Endometrial microvascular endothelial cells (primary cell): ENCODE measurements at regions not wholly inside any gene's neighbourhood (a gene's known extent, or its start where the extent isn't known, plus 50 kb on each side); places are given as distances from the start of the nearest gene placed in this dataset.

Experiments
- in situ Hi-C: cut with HindIII; loops from 2 replicates; pipeline ENCODE4 v1.10.0; 2017; ENCODE audit warnings: low sequenced_read_pairs, low pct_unique_long_range_greater_than_20kb; ENCODE audit errors: inconsistent ontology term

DNA sequence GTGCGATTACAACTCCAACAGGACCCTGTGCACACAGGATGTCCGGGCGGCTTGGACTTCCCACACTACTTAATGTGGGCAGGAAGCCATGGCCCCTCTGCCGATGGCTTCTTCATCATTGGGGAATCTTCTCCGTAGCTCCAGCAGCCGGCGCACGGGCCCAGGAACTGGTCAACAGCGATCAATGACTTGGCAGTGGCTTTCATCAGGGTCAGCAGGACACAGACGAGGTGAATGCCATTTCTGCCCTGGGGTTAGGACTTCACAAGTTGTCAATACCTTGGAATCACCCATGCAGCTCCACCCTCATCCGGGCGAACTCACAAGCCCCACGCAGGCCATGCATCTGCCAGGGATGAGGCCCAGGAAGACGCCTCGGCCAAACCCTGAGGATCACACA is 645.7 kb downstream of the BRD1 start:
- in situ Hi-C loops = no loop called here

DNA sequence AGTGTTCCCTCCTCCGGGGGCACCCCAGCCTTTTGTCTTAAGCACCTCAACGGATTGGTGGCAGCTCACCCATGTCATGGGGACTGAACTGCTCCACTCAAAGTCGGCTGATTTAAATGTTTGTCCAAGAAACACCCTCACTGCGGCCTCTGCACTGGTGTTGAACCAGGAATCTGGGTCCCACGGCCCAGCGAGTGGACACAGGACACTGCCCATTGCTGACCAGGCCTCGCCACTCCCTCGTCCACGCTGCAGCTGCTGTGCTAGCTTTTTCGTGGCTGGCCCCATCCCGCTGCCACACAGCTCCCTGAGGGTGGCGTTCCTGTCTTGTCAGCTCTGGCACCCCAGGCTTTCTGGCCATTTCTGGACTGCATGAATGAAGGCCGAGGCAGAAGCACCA is 646.2 kb downstream of the BRD1 start:
- in situ Hi-C loops = no loop called here

DNA sequence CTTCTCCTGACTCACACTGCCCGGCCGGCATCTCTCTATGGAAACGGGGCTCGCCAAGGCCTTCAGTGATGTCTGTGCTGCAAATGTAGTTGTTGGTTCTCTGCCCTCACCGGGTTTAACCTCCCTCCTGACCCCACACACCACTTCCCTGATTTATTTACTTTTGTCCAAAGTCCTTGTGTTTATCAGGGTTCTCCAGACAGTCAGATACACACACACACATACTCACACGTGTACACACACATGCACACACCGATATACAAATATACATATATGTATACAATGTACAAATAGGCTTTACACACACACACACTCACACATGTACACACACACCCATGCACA is 647.0 kb downstream of the BRD1 start:
- in situ Hi-C loops = no loop called here

DNA sequence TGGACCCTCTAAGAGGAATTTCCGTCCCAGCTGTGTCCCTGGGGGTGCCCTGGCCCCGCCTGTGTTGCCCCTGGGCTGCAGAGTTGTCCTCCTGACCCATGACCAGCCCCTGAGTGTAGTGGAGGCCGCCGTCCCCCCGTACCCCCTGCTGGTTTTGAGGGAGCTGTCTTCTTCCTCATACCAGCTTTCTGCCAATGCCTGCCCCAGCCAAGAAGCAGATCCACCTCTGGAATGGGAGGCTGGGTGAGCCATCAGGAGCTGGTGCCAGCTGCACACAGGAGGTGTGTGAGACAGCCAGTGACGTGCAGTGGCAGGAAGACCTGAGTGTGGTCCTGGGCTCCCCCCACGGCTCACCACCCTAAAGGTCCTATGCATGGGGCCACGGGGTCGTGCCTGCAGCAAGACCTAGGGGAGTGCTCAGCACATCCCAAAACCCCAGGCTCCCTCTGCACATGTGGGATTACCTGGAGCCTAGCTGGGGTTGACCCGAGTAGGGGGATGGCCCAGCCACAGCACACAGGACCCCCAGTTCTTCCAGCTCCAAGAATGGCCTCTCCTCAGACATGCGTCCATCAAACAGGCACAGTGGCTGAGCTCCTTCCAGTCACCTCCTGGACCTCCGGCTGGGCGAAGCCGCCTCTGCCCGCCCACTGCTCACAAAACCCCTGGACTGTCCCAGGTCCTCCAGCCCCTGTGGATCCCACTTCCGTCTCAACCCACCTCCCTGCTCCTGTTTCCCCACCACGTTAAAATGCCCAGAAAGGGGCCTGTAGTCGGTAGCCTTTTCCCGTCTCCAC is 647.6 kb downstream of the BRD1 start:
- in situ Hi-C loops = no loop called here

DNA sequence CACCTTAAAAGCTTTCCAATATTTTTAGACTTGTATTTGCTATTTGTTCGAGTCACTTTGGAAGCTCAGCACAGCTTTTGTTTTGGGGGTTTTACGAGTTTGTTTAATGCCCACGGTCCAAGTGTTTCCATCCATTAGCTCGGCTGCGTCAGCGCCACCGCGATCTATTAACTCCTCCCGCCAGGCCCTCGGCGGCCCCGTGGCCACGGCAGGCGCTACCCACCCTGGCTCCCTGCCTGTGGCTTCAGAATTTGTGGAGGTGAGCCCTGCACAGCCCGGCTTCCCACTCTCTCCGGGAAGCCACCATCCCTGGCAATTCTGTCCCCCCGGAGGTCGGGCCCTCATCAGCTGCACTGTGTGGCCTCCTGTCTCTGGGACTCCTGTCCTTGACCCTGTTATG is 648.5 kb downstream of the BRD1 start:
- in situ Hi-C loops = no loop called here

DNA sequence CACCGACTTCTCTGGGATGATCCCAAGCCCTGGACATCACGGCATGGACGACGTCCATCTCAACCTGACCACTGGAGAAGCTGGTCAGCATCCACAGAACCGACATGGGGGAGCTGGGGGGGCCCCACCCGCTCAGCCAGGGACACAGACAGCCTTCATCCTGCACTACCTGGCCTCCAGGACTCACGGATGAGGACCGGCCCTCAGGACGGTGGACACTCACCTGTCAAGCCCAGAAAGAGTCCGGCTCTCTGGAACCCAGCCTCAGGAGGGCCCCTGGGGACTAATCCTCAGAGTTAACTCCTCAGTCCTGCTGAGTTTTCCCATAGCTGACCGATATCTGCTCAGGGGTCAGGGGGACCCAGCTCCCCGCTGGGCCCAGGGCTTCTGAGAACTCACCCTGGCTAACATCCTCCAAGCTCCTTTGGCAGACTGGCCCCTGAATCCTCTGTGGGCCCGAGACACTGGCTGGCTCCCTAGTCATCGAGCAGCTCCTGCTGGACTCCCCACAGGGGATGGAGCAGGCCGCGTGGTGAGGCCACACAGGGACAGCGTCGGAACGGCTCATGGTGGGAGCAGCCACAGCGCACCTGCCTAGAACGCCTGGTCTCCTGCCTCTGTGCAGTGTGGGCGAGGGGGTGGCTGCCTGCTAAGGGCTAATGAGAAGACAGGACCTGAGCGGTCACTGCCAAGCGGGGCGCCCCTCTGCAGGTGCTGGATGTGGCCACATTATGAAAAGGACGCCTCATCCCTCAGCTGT is 649.2 kb downstream of the BRD1 start:
- in situ Hi-C loops = no loop called here

DNA sequence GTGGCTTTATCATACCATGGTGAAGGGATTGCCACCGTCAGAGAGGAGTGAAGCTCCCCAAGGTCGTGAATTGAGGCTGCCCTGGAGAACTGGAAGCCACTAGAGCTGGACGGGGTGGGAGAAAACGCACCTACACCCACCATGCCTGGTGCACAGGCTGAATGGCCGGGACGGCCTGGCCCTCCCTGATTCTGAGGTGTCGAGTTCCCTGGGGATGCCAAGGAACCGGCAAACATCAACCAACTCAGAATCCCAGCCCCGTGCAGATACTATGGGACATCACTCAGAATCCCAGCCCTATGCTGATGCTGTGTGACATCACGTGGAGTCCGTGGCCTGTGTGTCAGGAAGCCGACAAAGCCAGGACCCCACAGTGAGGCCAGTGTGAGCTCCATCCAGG is 650.0 kb downstream of the BRD1 start:
- in situ Hi-C loops = no loop called here

DNA sequence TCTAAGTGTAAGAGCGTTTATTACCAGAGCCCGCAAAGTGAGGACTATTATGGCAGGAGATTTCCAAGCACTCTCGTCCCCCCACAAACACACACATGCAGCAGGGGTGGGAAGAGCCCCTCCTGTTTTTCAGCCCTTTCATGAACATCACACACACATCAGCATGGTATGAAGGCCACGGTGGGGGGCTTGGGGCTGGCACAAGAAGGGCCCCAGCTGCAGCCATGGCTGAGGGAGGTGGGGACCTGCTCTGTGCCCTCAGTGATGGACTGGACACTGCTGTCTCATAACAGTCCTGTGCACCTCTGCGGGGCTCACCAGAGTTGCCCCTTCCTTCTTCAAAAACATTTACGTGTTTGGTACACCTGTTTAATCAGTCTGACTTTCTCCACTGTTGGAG is 650.7 kb downstream of the BRD1 start:
- in situ Hi-C loops = no loop called here

DNA sequence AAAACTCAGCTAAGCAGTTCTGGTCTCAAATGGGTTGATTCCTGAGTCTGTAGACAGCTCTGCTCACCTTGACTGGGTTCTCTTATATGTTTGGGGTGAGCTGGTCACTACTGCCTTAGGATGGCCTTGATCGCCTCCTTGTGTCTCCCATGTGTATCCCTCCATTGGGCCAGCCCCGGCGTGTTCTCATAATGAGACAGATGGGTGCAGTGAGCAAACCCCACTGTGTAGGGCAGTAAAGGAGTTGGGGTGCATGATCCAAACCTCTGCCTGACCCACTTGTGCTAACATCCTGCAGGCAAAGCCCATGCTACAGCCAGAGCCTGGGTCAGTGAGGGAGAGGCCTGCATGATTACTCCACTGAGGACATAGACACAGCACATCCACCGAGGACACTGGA is 657.6 kb downstream of the BRD1 start:
- in situ Hi-C loops = no loop called here

DNA sequence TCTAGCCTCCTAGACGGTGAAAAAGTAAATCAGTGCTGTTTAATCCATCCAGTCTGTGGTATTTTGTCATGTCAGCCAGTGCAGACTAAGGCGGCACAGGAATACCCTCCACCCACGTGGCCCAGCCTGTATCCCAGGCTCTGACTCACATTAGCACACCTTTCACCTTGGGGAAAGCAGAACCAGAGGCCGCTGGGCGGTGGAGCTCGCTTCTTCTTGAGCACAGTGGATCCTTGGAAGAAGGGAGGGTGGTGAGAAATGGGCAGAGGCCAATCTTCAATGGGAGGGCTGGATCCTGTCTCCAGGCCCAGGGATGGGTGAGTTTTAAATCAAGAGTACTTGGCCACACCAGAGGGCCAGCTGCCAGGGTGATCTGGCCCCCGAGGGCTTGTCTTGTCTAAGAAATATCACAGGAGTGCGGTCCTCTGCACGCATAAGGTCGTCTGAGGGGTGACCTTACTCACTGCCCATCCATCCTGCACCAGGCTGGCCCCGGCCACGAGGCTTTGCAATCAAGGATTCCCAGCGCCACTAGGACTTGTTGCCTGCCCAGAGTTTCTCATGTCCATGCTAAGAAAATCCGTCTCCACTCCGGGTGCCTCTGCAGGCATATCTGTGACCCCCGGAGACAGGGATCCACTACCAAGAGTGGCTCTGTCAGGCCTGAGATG is 658.5 kb downstream of the BRD1 start:
- in situ Hi-C loops = no loop called here

DNA sequence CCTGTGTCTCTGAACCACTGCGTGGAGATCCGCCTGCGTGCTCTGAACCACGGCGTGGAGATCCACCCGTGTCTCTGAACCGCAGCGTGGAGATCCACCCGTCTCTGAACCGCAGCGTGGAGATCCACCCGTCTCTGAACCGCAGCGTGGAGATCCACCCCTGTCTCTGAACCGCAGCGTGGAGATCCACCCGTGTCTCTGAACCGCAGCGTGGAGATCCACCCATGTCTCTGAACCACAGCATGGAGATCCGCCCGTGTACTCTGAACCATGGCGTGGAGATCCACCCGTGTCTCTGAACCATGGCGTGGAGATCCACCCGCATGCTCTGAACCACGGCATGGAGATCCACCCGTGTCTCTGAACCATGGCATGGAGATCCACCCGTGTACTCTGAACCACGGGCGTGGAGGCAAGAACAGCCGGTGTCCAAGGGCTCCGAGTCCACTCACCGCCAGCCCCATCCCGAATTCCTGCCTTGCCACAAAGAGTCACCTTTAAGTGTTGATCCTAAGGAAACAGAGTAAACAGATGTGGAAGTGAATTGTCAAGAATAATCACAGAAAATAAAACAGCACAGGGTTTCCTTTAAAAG is 659.4 kb downstream of the BRD1 start:
- in situ Hi-C loops = no loop called here

DNA sequence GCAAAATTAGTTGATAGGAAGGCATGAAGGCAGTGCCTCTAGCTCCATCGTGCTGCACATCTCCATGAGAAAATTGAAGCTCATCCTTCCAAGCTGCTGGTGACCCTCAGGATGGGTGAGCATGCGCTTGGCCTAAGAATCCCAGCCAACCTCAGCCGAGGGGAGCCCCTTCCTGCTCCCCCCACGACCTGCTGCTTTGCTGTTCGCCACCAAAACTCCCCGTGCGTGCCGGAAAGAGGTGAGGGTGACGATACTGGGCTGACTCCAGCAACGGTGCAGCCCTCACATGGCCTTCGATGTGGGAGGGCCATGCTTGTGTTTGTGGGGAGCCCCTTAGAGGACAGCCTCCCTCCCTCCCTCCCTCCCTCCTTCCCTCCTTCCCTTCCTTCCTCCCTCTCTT is 660.9 kb downstream of the BRD1 start:
- in situ Hi-C loops = no loop called here

DNA sequence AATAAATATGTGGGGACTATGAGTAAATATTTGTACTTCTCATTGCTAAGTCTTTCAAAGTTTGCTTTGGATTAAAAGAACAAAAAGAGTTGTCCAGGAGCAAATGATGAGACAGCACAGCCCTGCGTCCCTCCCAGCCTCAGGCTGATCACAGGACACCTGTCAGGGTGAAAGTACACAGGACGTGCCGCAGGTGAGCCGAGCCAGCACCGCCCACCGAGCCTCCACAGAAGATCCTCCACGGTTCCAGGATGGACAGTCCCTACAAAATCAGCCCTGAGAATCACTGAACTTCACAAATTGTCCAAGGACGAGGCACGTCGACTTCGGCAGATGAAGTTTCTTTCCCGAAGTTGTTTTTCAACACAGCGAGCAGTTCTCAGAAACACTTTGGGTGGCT is 661.5 kb downstream of the BRD1 start:
- in situ Hi-C loops = no loop called here

DNA sequence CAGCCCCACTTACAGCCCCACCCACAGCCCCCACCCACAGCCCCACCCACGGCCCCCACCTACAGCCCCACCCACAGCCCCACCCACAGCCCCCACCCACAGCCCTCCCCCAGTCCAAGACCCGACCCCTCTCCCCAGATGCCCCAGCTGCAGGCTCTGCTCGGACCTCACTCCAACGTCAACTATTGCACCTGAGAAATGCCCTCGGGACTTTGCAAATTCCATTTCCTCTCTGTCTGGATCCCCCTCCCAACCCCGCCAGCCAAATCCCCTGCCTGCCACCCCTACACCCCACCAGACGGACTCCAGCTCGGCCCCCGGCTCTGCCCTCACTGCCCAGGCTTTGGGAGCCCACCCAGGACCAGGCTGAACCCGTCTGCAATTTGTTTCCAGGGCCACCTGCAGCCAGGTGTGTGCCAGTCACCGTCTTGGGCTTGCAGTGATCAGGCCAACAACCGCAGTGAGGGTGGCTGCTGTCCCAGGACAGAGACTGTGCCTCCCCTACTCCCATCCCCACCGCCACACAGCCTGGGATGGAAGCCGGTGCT is 662.8 kb downstream of the BRD1 start:
- in situ Hi-C loops = no loop called here

DNA sequence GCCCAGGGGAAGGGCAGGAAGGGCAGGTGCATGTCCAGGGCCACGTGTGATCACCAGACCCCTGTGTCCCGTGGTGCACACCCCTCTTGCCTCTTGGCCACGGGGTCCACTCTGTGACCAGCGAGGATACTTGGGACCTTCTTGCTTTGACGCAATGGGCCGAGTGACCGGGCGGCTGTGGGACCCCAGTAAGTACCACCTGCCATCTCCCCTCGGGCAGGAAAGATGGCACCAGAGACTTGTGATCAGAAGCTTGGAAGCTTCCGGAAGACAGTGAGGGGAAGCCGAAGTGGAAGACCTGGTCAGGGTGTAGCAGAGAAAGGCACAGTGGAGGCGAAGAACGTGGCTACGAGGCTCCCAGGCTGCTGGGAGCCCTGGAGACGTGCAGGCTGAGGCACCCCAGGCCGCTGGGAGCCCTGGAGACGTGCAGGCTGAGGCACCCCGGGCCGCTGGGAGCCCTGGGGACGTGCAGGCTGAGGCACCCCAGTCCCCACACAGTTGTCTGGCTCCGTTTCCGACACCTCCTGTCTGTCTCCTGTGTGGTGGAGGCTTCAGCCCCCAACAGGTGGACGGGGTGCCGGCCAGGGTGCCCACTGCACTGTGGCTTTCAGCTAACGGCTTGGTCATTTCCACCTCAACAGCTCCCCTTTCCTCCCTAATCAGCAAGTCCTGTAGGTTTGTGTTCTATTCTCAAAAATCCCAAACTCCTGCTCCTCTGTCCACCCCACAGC is 663.5 kb downstream of the BRD1 start:
- in situ Hi-C loops = no loop called here

DNA sequence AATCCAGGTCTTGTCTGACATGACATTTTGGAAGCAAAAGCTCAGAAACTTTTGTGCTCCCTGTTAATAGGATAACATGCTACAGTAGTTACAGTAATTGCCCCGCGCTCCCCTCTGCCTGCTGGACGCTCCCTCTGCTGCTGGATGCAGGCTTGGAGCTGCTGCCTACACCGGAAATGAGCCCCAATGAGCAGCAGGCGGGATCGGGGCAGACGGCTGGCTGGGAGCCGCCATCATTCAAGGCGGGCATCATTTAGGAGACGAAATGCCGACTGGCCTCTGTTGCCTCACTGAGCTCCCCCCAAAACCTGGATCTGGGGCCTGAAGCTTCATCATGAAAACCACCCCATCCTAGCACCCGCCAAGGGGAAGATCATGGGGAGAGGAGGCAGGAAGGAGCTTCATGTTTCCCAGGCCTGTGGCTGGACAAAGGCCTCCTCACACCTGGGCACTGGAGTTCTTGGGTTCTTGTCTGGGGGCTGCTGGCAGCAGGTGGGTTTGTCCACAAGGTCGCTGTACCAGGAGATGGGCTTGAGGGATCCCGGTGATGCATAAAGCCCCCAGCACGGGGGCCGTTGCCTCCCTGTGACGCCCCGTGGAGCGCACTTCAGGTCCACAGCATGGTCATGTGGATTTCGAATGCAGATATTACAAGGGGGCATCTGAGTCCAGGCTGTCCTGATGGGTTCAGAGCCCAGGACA is 664.3 kb downstream of the BRD1 start:
- in situ Hi-C loops = no loop called here

DNA sequence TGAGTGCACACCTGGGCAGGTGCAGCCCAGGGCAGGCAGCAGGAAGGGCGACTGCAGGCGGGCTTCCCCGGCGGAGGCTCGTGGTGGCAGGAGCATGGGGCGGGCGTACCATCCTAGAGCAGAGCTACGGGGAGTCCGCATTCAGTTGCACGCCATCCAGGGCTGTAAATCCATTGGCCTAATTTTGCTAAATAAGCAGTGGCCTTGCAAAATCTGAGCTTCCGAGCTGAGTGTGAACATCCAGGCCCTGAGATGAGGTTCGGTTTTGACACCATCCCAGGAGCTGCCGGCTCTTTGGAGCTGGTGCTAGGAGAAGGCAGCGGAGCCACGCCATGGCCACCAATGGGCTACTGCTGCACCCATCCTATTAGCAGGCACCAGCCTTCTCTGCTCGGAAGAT is 664.8 kb downstream of the BRD1 start:
- in situ Hi-C loops = no loop called here
